GM12878 (cell line): ENCODE measurements at regions not wholly inside any gene's neighbourhood (a gene's known extent, or its start where the extent isn't known, plus 50 kb on each side); places are given as distances from the start of the nearest gene placed in this dataset.

Source experiments
- ATF2 ChIP-seq: IDR thresholded peaks from 2 replicates; pipeline ENCODE4 v1.6.1; 2012; ENCODE audit warnings: low read length, inconsistent platforms
- EGR1 ChIP-seq, 2 experiments: IDR thresholded peaks; 1 replicate in 1 of 2; 2 replicates in 1 of 2; pipeline ENCODE4 v1.6.1; 2011 to 2012; ENCODE audit warnings: low read depth in 2 of 2, low read length in 2 of 2, borderline replicate concordance in 1 of 2, mild to moderate bottlenecking in 1 of 2, moderate library complexity in 1 of 2
- PBX3 ChIP-seq: IDR thresholded peaks from 2 replicates; pipeline ENCODE4 v1.6.1; 2011; ENCODE audit warnings: mild to moderate bottlenecking, low read depth, low read length, moderate library complexity; ENCODE audit not compliant: insufficient replicate concordance
- TF ChIP-seq, protein P1 (sequence below): fragments of 450-650 bp; IDR thresholded peaks from 2 replicates; pipeline ENCODE4 v1.6.1; 2018; ENCODE audit warnings: borderline replicate concordance, mild to moderate bottlenecking; ENCODE audit not compliant: partially characterized antibody
- TF ChIP-seq, protein P2 (sequence below): fragments of 450-650 bp; IDR thresholded peaks from 2 replicates; pipeline ENCODE4 v1.6.1; 2016; ENCODE audit warnings: mild to moderate bottlenecking, moderate library complexity, borderline replicate concordance

DNA sequence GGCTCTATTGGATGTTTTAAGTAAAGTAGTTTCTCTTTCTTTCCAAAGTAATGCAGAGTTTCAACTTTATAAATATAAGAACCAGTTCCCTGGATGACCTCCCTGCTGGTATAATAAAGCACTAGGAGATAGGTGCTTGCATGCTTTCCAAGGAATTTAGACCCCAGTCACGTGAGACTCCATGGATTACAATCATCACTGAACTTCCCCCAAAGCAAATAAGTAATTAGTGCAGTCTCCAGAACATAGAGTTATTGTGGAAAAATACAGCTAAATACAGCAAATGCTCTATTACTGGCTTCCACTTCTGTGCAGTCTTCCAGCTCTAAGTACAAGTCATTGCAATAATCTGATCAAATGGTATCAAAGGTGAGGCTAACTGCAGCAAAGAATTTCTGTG, 220.2 kb upstream of the STEAP1 start (continued):
- TF ChIP-seq ATF2 (no peak), PBX3 (no peak), EGR1 (IDR thresholded peaks at IDR 0.05; ENCODE audit: borderline replicate concordance in 1 of 2, low read depth in 2 of 2, low read length in 2 of 2) (no peak)
- TF ChIP-seq, protein P1, sequence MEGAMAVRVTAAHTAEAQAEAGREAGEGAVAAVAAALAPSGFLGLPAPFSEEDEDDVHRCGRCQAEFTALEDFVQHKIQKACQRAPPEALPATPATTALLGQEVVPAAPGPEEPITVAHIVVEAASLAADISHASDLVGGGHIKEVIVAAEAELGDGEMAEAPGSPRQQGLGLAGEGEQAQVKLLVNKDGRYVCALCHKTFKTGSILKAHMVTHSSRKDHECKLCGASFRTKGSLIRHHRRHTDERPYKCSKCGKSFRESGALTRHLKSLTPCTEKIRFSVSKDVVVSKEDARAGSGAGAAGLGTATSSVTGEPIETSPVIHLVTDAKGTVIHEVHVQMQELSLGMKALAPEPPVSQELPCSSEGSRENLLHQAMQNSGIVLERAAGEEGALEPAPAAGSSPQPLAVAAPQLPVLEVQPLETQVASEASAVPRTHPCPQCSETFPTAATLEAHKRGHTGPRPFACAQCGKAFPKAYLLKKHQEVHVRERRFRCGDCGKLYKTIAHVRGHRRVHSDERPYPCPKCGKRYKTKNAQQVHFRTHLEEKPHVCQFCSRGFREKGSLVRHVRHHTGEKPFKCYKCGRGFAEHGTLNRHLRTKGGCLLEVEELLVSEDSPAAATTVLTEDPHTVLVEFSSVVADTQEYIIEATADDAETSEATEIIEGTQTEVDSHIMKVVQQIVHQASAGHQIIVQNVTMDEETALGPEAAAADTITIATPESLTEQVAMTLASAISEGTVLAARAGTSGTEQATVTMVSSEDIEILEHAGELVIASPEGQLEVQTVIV = no peak
- TF ChIP-seq, protein P2, sequence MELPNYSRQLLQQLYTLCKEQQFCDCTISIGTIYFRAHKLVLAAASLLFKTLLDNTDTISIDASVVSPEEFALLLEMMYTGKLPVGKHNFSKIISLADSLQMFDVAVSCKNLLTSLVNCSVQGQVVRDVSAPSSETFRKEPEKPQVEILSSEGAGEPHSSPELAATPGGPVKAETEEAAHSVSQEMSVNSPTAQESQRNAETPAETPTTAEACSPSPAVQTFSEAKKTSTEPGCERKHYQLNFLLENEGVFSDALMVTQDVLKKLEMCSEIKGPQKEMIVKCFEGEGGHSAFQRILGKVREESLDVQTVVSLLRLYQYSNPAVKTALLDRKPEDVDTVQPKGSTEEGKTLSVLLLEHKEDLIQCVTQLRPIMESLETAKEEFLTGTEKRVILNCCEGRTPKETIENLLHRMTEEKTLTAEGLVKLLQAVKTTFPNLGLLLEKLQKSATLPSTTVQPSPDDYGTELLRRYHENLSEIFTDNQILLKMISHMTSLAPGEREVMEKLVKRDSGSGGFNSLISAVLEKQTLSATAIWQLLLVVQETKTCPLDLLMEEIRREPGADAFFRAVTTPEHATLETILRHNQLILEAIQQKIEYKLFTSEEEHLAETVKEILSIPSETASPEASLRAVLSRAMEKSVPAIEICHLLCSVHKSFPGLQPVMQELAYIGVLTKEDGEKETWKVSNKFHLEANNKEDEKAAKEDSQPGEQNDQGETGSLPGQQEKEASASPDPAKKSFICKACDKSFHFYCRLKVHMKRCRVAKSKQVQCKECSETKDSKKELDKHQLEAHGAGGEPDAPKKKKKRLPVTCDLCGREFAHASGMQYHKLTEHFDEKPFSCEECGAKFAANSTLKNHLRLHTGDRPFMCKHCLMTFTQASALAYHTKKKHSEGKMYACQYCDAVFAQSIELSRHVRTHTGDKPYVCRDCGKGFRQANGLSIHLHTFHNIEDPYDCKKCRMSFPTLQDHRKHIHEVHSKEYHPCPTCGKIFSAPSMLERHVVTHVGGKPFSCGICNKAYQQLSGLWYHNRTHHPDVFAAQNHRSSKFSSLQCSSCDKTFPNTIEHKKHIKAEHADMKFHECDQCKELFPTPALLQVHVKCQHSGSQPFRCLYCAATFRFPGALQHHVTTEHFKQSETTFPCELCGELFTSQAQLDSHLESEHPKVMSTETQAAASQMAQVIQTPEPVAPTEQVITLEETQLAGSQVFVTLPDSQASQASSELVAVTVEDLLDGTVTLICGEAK = no peak
